A172 (cell line): ENCODE measurements at regions not wholly inside any gene's neighbourhood (a gene's known extent, or its start where the extent isn't known, plus 50 kb on each side); places are given as distances from the start of the nearest gene placed in this dataset.
A peak's percentile ranks its signal among the peaks of the same experiment; 100 is the strongest.

Source experiments
- DNase-seq: peaks from one replicate; pipeline ENCODE4 v3.0.0-alpha.2; 2015; ENCODE audit warnings: low spot score

DNA sequence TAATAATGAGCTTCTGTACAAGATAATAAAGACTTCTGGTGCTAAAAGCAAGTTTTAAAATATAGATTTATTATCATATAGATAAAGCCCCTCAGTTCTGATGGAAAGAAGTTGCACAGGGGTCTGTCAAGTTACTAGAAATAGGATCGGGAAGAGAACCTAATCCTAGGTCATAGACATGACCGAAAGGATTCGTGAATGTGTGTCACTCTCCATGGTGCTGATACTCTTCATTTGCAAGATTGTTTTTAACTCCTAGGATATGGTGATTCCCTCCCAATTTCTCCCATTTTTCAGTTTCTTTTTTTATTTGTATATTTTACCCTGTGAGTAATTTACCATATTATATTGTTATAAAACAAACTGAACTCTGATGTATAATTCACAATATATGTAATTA is 58.9 kb upstream of the CTNNA2 start:
- DNase-seq: no peak

GRCh38 chr2:79452651-79453050 is 60.2 kb upstream of the CTNNA2 start:
- DNase-seq: no peak

GRCh38 chr2:79447463-79447862 is 65.4 kb upstream of the CTNNA2 start:
- DNase-seq: no peak

- DNase-seq: no peak
These were observed 66.5 kb upstream of the CTNNA2 start for GRCh38 chr2:79446313-79446712.

DNA sequence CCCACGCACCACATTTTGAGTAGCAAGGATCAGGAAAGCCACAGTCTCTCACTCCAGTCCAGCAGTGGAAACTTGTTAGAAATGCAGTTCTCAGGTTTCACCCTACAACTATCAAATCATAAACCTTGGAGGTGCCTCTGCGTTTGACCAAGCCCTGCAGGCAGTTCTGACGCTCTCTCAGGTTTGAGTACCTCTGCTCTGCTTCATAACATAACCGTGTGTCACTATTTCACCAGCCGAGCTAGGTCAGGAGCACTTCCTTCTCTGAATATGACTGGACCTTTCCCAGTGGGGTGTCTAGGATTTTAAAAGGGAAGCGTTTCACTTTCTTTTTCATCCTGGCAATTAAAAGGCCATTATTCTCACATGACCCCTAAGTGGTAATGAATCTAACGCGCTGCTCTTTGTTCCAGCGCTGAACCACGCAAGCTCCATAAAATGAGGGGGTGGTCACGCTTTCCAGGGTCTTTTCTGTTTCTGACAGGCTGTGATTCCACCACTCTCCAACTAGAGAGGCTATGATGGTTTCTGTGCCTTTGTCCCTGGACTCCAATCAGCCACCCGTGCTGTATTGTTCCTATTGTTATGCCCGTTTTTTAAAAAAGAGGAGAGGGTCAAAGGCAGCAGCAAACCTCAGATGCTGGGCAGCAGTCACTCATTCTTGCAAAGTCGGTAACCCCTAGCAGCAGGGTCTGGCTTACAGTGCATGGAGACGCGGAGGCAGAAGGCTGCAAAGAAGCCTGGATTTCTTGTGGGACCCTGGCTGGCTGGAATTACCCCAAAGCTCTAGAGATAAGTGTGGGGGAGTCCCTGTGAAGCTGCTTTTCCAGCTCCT is 75.2 kb upstream of the CTNNA2 start:
- peak; percentile 51 for DNase-seq

DNA sequence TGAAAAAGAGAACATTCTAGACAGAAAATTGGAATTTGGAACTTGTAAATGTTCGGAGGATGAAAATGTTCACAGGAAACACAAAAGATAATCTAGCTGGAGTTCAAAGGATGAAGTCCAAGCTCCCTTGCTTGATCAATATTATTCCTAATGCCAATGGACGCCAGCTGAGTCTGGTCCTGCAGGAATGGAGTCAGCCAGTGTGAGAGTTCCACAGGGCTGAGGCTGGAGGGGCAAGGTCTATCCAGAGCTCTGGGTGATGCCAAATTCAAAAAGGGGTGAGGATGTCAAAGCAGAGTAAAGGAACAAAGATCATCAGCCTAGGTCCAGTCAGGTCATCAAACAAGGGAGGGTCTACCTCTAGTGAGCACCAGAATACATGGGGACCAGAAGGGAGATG is 78.5 kb upstream of the CTNNA2 start:
- no peak for DNase-seq

- no peak for DNase-seq
These were observed 80.1 kb upstream of the CTNNA2 start for GRCh38 chr2:79432731-79433146.

DNA sequence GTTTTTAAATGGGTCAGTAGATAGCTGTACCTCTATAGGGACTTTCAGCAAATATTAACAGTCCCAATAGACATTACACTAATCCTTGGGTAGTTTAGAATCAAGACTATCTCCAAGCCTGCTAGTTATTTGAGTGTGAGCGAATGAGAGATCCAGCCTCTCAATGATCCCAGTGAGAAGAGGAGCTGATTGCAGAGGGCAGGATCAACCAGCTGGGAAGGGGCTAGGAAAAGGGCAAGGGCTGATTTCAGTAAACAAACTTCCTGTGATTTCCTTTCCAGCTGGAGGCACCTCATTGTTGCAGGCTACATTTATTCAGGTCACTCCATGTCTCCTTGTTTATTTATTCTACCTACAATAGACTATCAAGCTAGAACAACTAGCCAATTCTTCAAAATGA is 84.1 kb upstream of the CTNNA2 start:
- DNase-seq: no peak

- no peak for DNase-seq
These were observed 98.2 kb upstream of the CTNNA2 start for GRCh38 chr2:79414690-79415089.

- no peak for DNase-seq
These were observed 118.4 kb upstream of the CTNNA2 start for GRCh38 chr2:79394485-79394859.

- peak; percentile 66 for DNase-seq
These were observed 118.9 kb upstream of the CTNNA2 start for GRCh38 chr2:79393806-79394484.

GRCh38 chr2:79393107-79393685 is 119.7 kb upstream of the CTNNA2 start:
- DNase-seq: peak; percentile 18

DNA sequence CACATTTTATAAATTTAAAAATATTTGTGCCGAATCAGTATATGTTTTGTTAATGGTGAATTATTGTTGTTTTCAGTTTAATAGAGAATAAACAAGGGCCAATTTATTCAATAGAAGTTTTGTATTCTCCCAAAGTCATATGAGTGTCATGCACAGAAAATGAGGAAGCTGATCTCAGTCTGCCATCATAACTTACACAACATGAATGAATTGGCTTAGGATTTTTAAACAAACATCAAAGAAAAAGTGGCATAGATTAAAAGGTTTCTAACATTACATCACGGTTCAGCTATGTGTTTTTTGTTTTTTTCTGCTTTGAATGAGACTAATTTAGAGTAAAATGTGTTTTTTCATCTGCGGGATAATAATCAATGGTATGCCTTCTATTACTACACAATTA is 123.4 kb upstream of the CTNNA2 start:
- DNase-seq: no peak

DNA sequence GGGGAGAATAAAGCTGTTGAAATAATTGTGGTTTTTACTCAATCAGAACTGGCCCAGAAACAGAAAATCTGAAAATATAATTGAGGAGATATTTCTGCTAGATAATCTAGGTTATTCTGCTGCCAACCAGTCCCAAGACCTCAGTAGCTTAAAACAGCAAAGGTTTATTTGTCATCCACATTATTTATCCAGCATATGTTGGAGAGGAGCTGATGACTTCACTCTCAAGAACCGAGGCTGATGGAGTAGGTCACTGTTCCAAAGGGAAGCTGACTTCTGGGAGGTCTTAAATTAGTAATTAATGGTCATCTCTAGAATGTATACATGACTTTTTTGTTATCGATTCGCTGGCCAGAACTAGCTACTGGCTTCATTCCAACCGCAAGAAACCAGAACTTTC is 124.8 kb upstream of the CTNNA2 start:
- DNase-seq: no peak

DNA sequence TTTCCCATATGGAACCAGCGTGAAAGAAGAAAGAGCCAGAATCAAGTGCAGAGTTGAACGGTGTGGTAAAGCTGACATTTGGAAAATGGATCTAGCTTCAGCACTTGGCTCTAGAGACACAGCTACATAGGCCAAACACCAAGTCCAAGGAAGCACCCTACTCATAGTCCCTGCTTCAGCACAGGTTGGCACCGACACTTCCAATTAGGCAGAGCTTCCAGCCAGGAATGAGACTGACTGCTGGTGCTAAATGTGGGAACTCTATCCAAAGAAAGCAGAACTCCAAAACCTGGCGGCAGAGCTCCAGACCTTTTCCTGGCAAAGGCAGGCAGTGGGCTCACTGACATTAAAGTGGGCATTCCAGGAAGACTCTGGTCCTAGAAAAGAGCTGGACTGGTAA is 125.4 kb upstream of the CTNNA2 start:
- no peak for DNase-seq

DNA sequence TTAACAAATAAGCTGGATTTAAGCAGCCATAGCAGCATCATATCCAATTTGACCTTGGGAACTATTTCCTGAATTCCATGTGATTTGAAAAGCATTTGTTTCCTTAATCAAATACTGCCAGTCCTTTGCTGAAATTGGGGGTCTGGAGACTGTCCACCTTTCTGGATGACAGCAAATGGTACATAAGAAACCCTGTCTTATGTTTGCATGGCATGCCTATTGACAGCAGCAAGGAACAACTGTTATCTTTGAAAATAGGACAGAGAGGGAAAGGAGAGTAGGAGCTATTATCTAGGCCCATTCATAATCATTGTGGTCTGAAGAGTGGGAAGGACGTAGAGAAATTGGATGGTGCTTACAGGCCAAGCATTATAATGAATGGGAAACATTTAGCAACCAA is 129.2 kb upstream of the CTNNA2 start:
- DNase-seq: no peak

GRCh38 chr2:79375817-79376216 is 137.0 kb upstream of the CTNNA2 start:
- DNase-seq: no peak

DNA sequence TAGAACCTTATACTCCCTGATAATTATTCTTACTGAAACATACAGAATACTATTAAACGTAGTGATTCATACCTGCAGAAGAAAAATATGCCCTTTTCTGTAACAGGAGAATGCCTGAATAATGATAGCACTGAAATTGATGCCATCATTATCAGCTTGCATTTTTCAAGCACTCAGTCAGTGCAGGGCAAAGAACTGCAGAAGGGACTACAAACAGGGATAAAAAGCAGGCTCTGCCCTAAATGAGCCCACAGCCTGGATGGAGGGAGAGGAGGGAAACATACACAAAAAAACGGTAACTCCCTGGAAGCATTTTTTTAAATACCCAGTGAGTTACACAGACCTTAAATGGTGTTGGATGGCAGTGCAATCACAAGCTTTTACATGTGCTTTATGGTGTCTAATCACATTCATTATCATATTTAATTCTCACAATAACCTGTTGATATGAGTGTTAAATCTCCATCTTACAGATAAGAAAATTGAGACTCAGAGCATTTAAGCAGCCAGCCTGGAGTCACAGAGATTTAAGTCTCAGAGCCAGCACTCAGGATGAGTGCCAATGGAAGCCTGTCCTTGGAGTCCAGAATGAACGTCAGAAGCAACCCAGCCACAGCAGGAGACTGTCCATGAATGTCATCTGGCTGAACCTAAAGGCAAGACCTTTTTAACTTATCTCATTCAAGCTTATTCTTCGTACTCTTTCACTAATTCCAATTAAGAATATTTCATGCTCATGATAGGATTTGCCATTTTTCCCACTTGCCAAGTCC is 139.3 kb upstream of the CTNNA2 start:
- no peak for DNase-seq

GRCh38 chr2:79370976-79371538 is 141.8 kb upstream of the CTNNA2 start:
- DNase-seq: no peak

GRCh38 chr2:79369127-79369526 is 143.7 kb upstream of the CTNNA2 start:
- no peak for DNase-seq

- DNase-seq: peak; percentile 31
These were observed 144.7 kb upstream of the CTNNA2 start for GRCh38 chr2:79368116-79368630.

- DNase-seq: no peak
These were observed 153.4 kb upstream of the CTNNA2 start for GRCh38 chr2:79359419-79359818.
